ENCODE measurements at regions not wholly inside any gene's neighbourhood (a gene's known extent, or its start where the extent isn't known, plus 50 kb on each side); places are given as distances from the start of the nearest gene placed in this dataset.
"Not testable (repeated sequence)": the region's sequence is repeated elsewhere in the genome, so short reads cannot be mapped to it uniquely, and the experiment has no call there.

GRCh38 chrX:3858332-3858731, 144.9 kb upstream of the PRKX start:
- DNase-seq; H3K27me3 ChIP-seq (ENCODE audit: control insufficient read depth, insufficient read depth, low read length); H3K4me1 ChIP-seq (ENCODE audit: control insufficient read depth in 2 of 3, insufficient read depth in 2 of 3, low read depth in 1 of 3, low read length in 3 of 3); intact Hi-C loops (cut with DNase I); FAIRE-seq; H3K27ac ChIP-seq (ENCODE audit: low read depth in 2 of 2, low read length in 2 of 2); H3K4me3 ChIP-seq (ENCODE audit: low read length in 3 of 3); H3K9ac ChIP-seq (ENCODE audit: low read length in 3 of 3); H3K36me3 ChIP-seq (ENCODE audit: control insufficient read depth in 2 of 3, insufficient read depth in 3 of 3, low read length in 3 of 3); H3K9me3 ChIP-seq (ENCODE audit: control insufficient read depth in 2 of 3, insufficient read depth in 1 of 3, low read length in 3 of 3): not testable (repeated sequence)

GRCh38 chrX:3843522-3844145, 130.2 kb upstream of the PRKX start:
- intact Hi-C loops (cut with DNase I); FAIRE-seq; H3K36me3 ChIP-seq (ENCODE audit: control insufficient read depth in 2 of 3, insufficient read depth in 3 of 3, low read length in 3 of 3); H3K9me3 ChIP-seq (ENCODE audit: control insufficient read depth in 2 of 3, insufficient read depth in 1 of 3, low read length in 3 of 3); DNase-seq; H3K27me3 ChIP-seq (ENCODE audit: control insufficient read depth, insufficient read depth, low read length); H3K4me1 ChIP-seq (ENCODE audit: control insufficient read depth in 2 of 3, insufficient read depth in 2 of 3, low read depth in 1 of 3, low read length in 3 of 3); H3K9ac ChIP-seq (ENCODE audit: low read length in 3 of 3); H3K27ac ChIP-seq (ENCODE audit: low read depth in 2 of 2, low read length in 2 of 2); H3K4me3 ChIP-seq (ENCODE audit: low read length in 3 of 3): not testable (repeated sequence)

DNA sequence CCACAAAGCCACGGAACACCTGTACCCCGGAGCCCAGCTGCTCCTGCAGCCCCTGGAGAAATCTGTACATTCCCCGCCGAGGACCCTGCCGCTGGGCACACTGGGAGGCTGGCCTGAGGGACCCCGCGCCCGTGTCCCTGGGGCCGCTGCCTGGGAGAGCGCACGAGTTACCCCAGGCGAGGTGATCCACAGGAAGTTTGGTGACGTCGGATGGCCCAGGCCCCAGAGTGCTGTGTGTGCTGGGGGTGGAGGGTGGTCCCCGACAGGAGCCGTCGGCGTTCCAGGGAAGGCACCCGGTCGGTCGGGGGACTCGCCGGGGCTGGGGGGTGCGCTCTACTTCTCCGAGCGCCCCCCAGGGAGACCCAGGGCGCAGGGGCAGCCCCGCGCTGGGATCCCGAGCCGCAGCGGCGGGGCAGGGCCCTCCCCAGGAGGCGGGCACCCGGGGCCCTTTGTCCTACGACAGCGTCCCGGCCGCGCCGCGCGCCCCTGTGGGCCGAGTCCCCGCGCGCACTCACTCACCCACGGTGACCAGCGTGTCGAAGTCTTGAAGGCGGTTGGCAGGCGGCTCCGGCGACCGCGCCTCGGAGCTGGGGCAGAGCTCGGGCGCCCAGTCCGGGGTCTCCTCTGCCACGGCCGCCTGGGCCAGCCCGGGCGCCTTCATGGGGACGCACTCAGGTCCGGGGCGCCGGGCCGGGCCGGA, 129.5 kb upstream of the PRKX start:
- H3K9me3 ChIP-seq (ENCODE audit: control insufficient read depth in 2 of 3, insufficient read depth in 1 of 3, low read length in 3 of 3); intact Hi-C loops (cut with DNase I); H3K4me3 ChIP-seq (ENCODE audit: low read length in 3 of 3); H3K27ac ChIP-seq (ENCODE audit: low read depth in 2 of 2, low read length in 2 of 2); H3K27me3 ChIP-seq (ENCODE audit: control insufficient read depth, insufficient read depth, low read length); FAIRE-seq; H3K9ac ChIP-seq (ENCODE audit: low read length in 3 of 3); DNase-seq; H3K36me3 ChIP-seq (ENCODE audit: control insufficient read depth in 2 of 3, insufficient read depth in 3 of 3, low read length in 3 of 3); H3K4me1 ChIP-seq (ENCODE audit: control insufficient read depth in 2 of 3, insufficient read depth in 2 of 3, low read depth in 1 of 3, low read length in 3 of 3): not testable (repeated sequence)

DNA sequence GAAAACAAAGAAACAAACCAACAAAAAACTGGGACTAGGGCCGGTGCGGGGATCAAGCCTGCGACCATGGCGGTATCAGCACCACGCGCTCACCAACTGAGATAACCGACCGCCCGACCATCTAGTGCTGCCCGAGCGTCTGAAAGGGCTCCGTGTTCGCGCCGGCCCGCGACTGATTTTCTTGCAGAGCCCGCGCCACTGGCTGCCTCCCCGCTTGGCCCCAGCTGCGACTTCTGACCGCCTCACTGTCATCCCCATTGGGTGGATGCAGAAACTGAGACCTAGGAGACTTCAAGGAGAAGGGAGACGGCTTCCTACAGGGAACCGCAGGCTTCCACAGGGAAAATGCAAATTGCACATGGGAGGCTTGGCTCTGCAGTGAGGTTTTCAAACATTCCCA, 125.3 kb upstream of the PRKX start:
- H3K27ac ChIP-seq (ENCODE audit: low read depth in 2 of 2, low read length in 2 of 2); H3K4me1 ChIP-seq (ENCODE audit: control insufficient read depth in 2 of 3, insufficient read depth in 2 of 3, low read depth in 1 of 3, low read length in 3 of 3); H3K36me3 ChIP-seq (ENCODE audit: control insufficient read depth in 2 of 3, insufficient read depth in 3 of 3, low read length in 3 of 3); DNase-seq; H3K9ac ChIP-seq (ENCODE audit: low read length in 3 of 3); H3K9me3 ChIP-seq (ENCODE audit: control insufficient read depth in 2 of 3, insufficient read depth in 1 of 3, low read length in 3 of 3); H3K4me3 ChIP-seq (ENCODE audit: low read length in 3 of 3); H3K27me3 ChIP-seq (ENCODE audit: control insufficient read depth, insufficient read depth, low read length); FAIRE-seq; intact Hi-C loops (cut with DNase I): not testable (repeated sequence)

DNA sequence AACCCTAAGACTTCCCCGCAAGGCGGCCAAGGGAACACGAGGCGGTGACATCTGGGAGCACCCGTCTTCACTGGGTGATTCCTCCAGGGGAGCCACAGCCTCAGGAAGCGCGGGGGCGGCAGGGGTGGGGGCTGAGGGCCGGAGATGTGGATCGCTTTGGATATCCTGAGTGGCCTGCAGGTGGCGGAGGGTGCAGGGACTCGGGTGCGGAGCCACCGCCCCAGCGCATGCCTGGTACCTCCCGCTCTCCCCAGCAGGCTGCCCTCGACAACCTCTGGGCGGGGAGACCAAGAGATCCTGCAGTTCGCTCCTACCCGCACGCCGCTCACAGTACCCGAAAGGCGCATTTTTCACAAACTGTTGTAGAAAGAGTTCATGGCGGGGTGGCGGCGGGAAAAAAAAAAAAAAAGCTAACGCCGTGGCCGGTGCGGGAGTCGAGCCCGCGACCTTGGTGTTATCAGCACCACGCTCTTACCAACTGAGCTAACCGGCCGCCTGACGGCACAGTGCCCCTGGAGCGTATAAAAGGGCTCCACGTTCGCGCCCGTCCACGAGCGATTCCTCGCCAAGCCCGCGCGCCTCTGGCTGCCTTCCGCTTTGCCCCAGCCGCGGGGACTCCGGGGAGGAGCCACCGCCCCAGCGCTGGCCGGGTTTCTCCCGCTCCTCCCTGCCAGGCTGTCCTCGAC, 124.7 kb upstream of the PRKX start:
- H3K27me3 ChIP-seq (ENCODE audit: control insufficient read depth, insufficient read depth, low read length); FAIRE-seq: not testable (repeated sequence)

DNA sequence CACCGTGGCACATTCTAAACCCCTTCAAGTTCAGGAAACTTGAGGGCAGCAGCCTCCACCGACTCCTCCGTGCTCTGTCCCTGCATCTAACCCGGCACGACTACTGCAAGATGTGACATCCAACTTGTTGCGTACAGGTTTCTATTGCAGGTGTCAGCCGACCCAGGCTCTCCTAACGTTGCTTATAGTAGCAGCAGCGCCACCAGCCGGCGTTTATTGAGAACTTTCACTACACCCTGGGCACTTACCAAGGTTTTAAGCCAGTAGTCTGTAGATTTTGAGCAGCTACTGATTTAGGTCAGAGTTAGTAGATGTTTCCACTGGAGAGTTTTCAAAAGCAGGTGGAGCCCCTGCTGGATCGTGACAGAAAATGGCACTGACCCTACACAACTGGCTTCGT, 123.8 kb upstream of the PRKX start:
- H3K27ac ChIP-seq (ENCODE audit: low read depth in 2 of 2, low read length in 2 of 2); H3K9ac ChIP-seq (ENCODE audit: low read length in 3 of 3); H3K9me3 ChIP-seq (ENCODE audit: control insufficient read depth in 2 of 3, insufficient read depth in 1 of 3, low read length in 3 of 3); FAIRE-seq; DNase-seq; H3K27me3 ChIP-seq (ENCODE audit: control insufficient read depth, insufficient read depth, low read length); intact Hi-C loops (cut with DNase I); H3K36me3 ChIP-seq (ENCODE audit: control insufficient read depth in 2 of 3, insufficient read depth in 3 of 3, low read length in 3 of 3); H3K4me1 ChIP-seq (ENCODE audit: control insufficient read depth in 2 of 3, insufficient read depth in 2 of 3, low read depth in 1 of 3, low read length in 3 of 3); H3K4me3 ChIP-seq (ENCODE audit: low read length in 3 of 3): not testable (repeated sequence)

More for the DNA sequence above, 124.7 kb upstream of the PRKX start:
- intact Hi-C loops (cut with DNase I); H3K9ac ChIP-seq (ENCODE audit: low read length in 3 of 3); H3K4me1 ChIP-seq (ENCODE audit: control insufficient read depth in 2 of 3, insufficient read depth in 2 of 3, low read depth in 1 of 3, low read length in 3 of 3); H3K36me3 ChIP-seq (ENCODE audit: control insufficient read depth in 2 of 3, insufficient read depth in 3 of 3, low read length in 3 of 3); H3K9me3 ChIP-seq (ENCODE audit: control insufficient read depth in 2 of 3, insufficient read depth in 1 of 3, low read length in 3 of 3); H3K27ac ChIP-seq (ENCODE audit: low read depth in 2 of 2, low read length in 2 of 2); H3K4me3 ChIP-seq (ENCODE audit: low read length in 3 of 3): not testable (repeated sequence)
- DNase-seq = peak in 1 of 5 donors; percentile 21

GRCh38 chrX:3833761-3834542, 120.5 kb upstream of the PRKX start:
- H3K27me3 ChIP-seq (ENCODE audit: control insufficient read depth, insufficient read depth, low read length); H3K9ac ChIP-seq (ENCODE audit: low read length in 3 of 3); H3K36me3 ChIP-seq (ENCODE audit: control insufficient read depth in 2 of 3, insufficient read depth in 3 of 3, low read length in 3 of 3); H3K4me1 ChIP-seq (ENCODE audit: control insufficient read depth in 2 of 3, insufficient read depth in 2 of 3, low read depth in 1 of 3, low read length in 3 of 3); FAIRE-seq; DNase-seq; H3K4me3 ChIP-seq (ENCODE audit: low read length in 3 of 3); intact Hi-C loops (cut with DNase I); H3K9me3 ChIP-seq (ENCODE audit: control insufficient read depth in 2 of 3, insufficient read depth in 1 of 3, low read length in 3 of 3); H3K27ac ChIP-seq (ENCODE audit: low read depth in 2 of 2, low read length in 2 of 2): not testable (repeated sequence)

GRCh38 chrX:3830020-3830419, 116.6 kb upstream of the PRKX start:
- H3K9me3 ChIP-seq (ENCODE audit: control insufficient read depth in 2 of 3, insufficient read depth in 1 of 3, low read length in 3 of 3); H3K9ac ChIP-seq (ENCODE audit: low read length in 3 of 3); H3K4me3 ChIP-seq (ENCODE audit: low read length in 3 of 3); FAIRE-seq; H3K27ac ChIP-seq (ENCODE audit: low read depth in 2 of 2, low read length in 2 of 2); DNase-seq; H3K36me3 ChIP-seq (ENCODE audit: control insufficient read depth in 2 of 3, insufficient read depth in 3 of 3, low read length in 3 of 3); H3K27me3 ChIP-seq (ENCODE audit: control insufficient read depth, insufficient read depth, low read length); H3K4me1 ChIP-seq (ENCODE audit: control insufficient read depth in 2 of 3, insufficient read depth in 2 of 3, low read depth in 1 of 3, low read length in 3 of 3); intact Hi-C loops (cut with DNase I): not testable (repeated sequence)
